GM18907 (cell line): ENCODE measurements at regions not wholly inside any gene's neighbourhood (a gene's known extent, or its start where the extent isn't known, plus 50 kb on each side); places are given as distances from the start of the nearest gene placed in this dataset.

ENCODE experiments used
- ATAC-seq: cut with Tn5 transposase; IDR thresholded peaks from one replicate; pipeline ENCODE4 v1.9.1; 2021; ENCODE audit warnings: mild to moderate bottlenecking, moderate library complexity; ENCODE audit not compliant: unreplicated experiment

- ATAC-seq: no peak
Observed at GRCh38 chr5:13480834-13481233, 463.7 kb downstream of the DNAH5 start.

- ATAC-seq: no peak
Observed at GRCh38 chr5:13478831-13479465, 465.5 kb downstream of the DNAH5 start.

- ATAC-seq: no peak
Observed at GRCh38 chr5:13477118-13477737, 467.3 kb downstream of the DNAH5 start.

GRCh38 chr5:13472842-13473241, 471.6 kb downstream of the DNAH5 start:
- no peak for ATAC-seq

- ATAC-seq: no peak
Observed at GRCh38 chr5:13470975-13471374, 473.5 kb downstream of the DNAH5 start.

GRCh38 chr5:13470263-13470662, 474.2 kb downstream of the DNAH5 start:
- ATAC-seq: no peak

- no peak for ATAC-seq
Observed at GRCh38 chr5:13464532-13465193, 479.8 kb downstream of the DNAH5 start.

GRCh38 chr5:13460587-13460986, 483.9 kb downstream of the DNAH5 start:
- ATAC-seq: no peak

- ATAC-seq: no peak
Observed at GRCh38 chr5:13454050-13454449, 490.4 kb downstream of the DNAH5 start.

- no peak for ATAC-seq
Observed at GRCh38 chr5:13448843-13449242, 495.6 kb downstream of the DNAH5 start.

- no peak for ATAC-seq
Observed at GRCh38 chr5:13439430-13439829, 505.1 kb downstream of the DNAH5 start.

GRCh38 chr5:13427827-13428557, 516.5 kb downstream of the DNAH5 start:
- ATAC-seq: no peak

- no peak for ATAC-seq
Observed at GRCh38 chr5:13412040-13412595, 532.4 kb downstream of the DNAH5 start.

- no peak for ATAC-seq
Observed at GRCh38 chr5:13408616-13409015, 535.9 kb downstream of the DNAH5 start.

GRCh38 chr5:13403351-13403750, 541.1 kb downstream of the DNAH5 start:
- no peak for ATAC-seq

GRCh38 chr5:13385066-13385465, 559.4 kb downstream of the DNAH5 start:
- no peak for ATAC-seq

GRCh38 chr5:13382232-13382631, 562.3 kb downstream of the DNAH5 start:
- no peak for ATAC-seq

GRCh38 chr5:13378091-13378490, 566.4 kb downstream of the DNAH5 start:
- no peak for ATAC-seq

GRCh38 chr5:13359344-13359743, 585.1 kb downstream of the DNAH5 start:
- ATAC-seq: no peak

- no peak for ATAC-seq
Observed at GRCh38 chr5:13358342-13358741, 586.1 kb downstream of the DNAH5 start.

- no peak for ATAC-seq
Observed at GRCh38 chr5:13357929-13358328, 586.6 kb downstream of the DNAH5 start.
